Tibial artery (tissue), 4 donors: ENCODE measurements at regions not wholly inside any gene's neighbourhood (a gene's known extent, or its start where the extent isn't known, plus 50 kb on each side); places are given as distances from the start of the nearest gene placed in this dataset.

Source experiments
- DNase-seq, 2 donors: peaks; one replicate each; pipeline ENCODE4 v3.0.0-alpha.2; 2019
- H3K27ac ChIP-seq, 2 donors: fragments of 200-600 bp; sonication (generic) in 1 of 2; 1 replicate in 1 of 2; 2 replicates in 1 of 2; pipeline ENCODE4 v1.5.1; 2018 to 2019; ENCODE audit warnings: mild to moderate bottlenecking in 1 of 2
- H3K27me3 ChIP-seq, 2 donors: fragments of 200-600 bp; sonication (generic) in 1 of 2; one replicate each; pipeline versions ENCODE4 v1.5.1 to v1.6.0; 2016 to 2019
- H3K36me3 ChIP-seq, 3 donors: fragments of 200-600 bp; sonication (generic) in 2 of 3; one replicate each; pipeline ENCODE4 v1.5.1; 2016 to 2019; ENCODE audit warnings: mild to moderate bottlenecking in 2 of 3
- H3K4me1 ChIP-seq, 4 donors: fragments of 200-600 bp; sonication (generic) in 2 of 4; 1 replicate in 3 of 4; 2 replicates in 1 of 4; pipeline ENCODE4 v1.5.1; 2016 to 2019
- H3K4me3 ChIP-seq, 2 donors: fragments of 200-600 bp; sonication (generic) in 1 of 2; 1 replicate in 1 of 2; 2 replicates in 1 of 2; pipeline ENCODE4 v1.5.1; 2018 to 2019; ENCODE audit warnings: mild to moderate bottlenecking in 2 of 2
- H3K9me3 ChIP-seq, 3 donors: fragments of 200-600 bp; sonication (generic) in 1 of 3; one replicate each; pipeline ENCODE4 v1.5.1; 2016 to 2019
- intact Hi-C: fragments of 100-400 bp; cut with DNase I; formaldehyde crosslinking; loops from one replicate; pipeline ENCODE4 v1.15.0; 2023; ENCODE audit warnings: low total_unique reads
- TF ChIP-seq, protein P1 (sequence below), 2 experiments: fragments of 200-600 bp in 1 of 2; fragments of 450-650 bp in 1 of 2; IDR thresholded peaks; one replicate each; pipeline ENCODE4 v1.5.1; 2017 to 2019; ENCODE audit warnings: antibody characterized with exemption in 2 of 2, mild to moderate bottlenecking in 1 of 2, moderate library complexity in 1 of 2

DNA sequence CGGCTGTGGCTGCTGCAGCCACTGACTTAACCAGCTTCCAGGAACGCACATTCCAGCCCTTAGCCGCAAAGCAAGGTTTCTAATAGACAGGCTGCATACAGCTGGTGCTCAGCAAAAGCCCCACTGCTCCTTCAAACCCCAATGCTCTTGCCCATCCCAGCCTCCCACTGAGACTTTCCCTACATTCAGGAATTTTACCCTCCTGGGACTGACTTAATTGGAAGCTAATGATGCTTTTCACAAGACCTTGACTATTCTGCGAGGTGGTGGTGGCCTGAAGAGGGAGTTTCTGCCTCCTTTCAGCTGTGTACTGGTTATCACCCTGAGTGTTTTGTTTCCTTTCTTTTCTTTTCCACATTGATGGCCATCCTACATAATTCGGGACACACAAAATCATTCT lies 164.9 kb upstream of the IRX1 start:
- H3K4me1 ChIP-seq = no peaks in the 10 kb centered on the region
- no peak overlapping the region for H3K4me3 ChIP-seq
- peaks cover 0 to 5% of the 10 kb centered on the region in 2 donors for H3K27me3 ChIP-seq
- DNase-seq = no peak
- no peak overlapping the region for H3K27ac ChIP-seq
- TF ChIP-seq, protein P1, sequence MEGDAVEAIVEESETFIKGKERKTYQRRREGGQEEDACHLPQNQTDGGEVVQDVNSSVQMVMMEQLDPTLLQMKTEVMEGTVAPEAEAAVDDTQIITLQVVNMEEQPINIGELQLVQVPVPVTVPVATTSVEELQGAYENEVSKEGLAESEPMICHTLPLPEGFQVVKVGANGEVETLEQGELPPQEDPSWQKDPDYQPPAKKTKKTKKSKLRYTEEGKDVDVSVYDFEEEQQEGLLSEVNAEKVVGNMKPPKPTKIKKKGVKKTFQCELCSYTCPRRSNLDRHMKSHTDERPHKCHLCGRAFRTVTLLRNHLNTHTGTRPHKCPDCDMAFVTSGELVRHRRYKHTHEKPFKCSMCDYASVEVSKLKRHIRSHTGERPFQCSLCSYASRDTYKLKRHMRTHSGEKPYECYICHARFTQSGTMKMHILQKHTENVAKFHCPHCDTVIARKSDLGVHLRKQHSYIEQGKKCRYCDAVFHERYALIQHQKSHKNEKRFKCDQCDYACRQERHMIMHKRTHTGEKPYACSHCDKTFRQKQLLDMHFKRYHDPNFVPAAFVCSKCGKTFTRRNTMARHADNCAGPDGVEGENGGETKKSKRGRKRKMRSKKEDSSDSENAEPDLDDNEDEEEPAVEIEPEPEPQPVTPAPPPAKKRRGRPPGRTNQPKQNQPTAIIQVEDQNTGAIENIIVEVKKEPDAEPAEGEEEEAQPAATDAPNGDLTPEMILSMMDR (IDR thresholded peaks at IDR 0.05) = no peak
- no peaks in the 10 kb centered on the region for H3K9me3 ChIP-seq
- intact Hi-C loops = no loop called here
- H3K36me3 ChIP-seq = no peaks in the 10 kb centered on the region

DNA sequence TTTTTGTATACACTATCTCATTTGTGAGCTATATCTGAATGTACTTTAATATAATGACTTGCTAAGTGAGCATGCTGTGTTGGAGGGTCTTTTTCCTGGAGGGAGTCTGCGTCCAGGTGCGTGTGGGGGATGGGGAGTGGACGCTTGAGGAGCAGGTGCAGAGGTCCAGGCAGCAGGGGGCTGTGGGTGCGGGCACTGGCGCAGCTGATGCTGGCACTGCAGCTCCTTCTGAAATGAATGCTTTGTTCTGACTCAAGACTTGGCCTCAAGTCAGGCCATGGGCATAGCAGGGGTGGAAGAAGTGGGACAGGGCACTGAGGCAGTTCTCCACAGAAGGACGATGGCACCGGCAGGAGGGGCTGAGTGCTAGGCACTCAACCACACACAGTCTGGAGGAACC lies 165.7 kb upstream of the IRX1 start:
- intact Hi-C loops = no loop called here
- Histone ChIP-seq H3K27ac (no peak overlapping the region), H3K36me3 (no peaks in the 10 kb centered on the region), H3K4me3 (no peak overlapping the region), H3K9me3 (no peaks in the 10 kb centered on the region), H3K4me1 (no peaks in the 10 kb centered on the region), H3K27me3 (peaks cover 0 to 5% of the 10 kb centered on the region in 2 donors)
- TF ChIP-seq, protein P1 (IDR thresholded peaks at IDR 0.05) = no peak
- DNase-seq = no peak

GRCh38 chr5:3428334-3428733 lies 167.3 kb upstream of the IRX1 start:
- Histone ChIP-seq H3K4me3 (no peak overlapping the region), H3K9me3 (peaks cover 0 to 2% (median 0%) of the 10 kb centered on the region in 3 donors), H3K27ac (no peak overlapping the region), H3K4me1 (no peaks in the 10 kb centered on the region), H3K36me3 (no peaks in the 10 kb centered on the region), H3K27me3 (peaks cover 0 to 5% of the 10 kb centered on the region in 2 donors)
- no peak for DNase-seq
- intact Hi-C loops = no loop called here
- TF ChIP-seq, protein P1 (IDR thresholded peaks at IDR 0.05) = no peak

DNA sequence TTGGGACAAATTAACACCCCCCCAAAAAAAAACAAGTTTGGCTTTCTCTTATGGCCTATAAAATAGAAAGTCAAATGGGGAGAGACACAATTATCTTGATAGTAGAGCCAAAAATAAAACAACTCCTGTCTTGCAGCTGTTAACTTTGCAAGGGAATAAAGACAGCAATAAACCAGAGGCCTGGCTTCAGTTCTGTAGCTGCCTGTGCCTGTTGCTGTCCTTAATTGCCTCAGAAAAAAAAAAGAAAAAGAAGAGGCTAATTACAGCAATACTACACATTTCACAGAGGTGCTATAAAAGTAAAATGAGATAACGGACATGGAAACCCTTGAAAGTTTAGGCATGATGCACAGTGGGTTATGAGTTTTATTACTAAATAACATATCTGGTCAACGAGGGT lies 170.7 kb upstream of the IRX1 start:
- intact Hi-C loops = no loop called here
- no peaks in the 10 kb centered on the region for H3K4me1 ChIP-seq
- H3K27me3 ChIP-seq = peaks cover 0 to 1% of the 10 kb centered on the region in 2 donors
- H3K36me3 ChIP-seq = no peaks in the 10 kb centered on the region
- H3K9me3 ChIP-seq = peaks cover 0 to 4% (median 0%) of the 10 kb centered on the region in 3 donors
- TF ChIP-seq, protein P1 (IDR thresholded peaks at IDR 0.05) = no peak
- no peak for DNase-seq
- no peak overlapping the region for H3K4me3 ChIP-seq
- no peak overlapping the region for H3K27ac ChIP-seq

GRCh38 chr5:3417376-3417943 lies 178.2 kb upstream of the IRX1 start:
- Histone ChIP-seq H3K27ac (no peak overlapping the region), H3K9me3 (no peaks in the 10 kb centered on the region), H3K36me3 (no peaks in the 10 kb centered on the region), H3K4me1 (no peaks in the 10 kb centered on the region), H3K4me3 (no peak overlapping the region), H3K27me3 (no peaks in the 10 kb centered on the region)
- TF ChIP-seq, protein P1 (IDR thresholded peaks at IDR 0.05) = no peak
- DNase-seq = no peak
- intact Hi-C loops = no loop called here

DNA sequence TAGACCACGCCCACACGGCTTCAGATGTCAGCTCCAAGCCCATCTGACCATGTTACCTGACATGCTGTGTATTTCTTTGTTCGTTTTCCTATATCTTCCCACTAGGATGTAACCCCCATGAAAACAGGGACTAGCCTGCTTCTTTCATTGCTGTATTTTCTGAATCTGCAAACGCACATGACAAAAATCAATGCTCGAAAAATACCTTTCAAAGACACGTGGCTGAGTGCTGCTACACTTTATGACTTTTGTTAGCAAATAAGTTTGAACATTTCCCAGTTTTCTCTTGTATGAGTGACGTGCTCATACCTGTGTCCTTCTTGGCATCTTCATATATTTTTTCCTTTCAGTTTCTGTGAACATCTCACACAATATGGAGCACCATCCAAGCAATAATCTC lies 181.3 kb upstream of the IRX1 start:
- H3K4me3 ChIP-seq = no peak overlapping the region

More for the DNA sequence above, 181.3 kb upstream of the IRX1 start:
- Histone ChIP-seq H3K36me3 (no peaks in the 10 kb centered on the region), H3K4me1 (no peaks in the 10 kb centered on the region), H3K27me3 (no peaks in the 10 kb centered on the region), H3K27ac (no peak overlapping the region), H3K9me3 (no peaks in the 10 kb centered on the region)
- intact Hi-C loops = no loop called here
- TF ChIP-seq, protein P1 (IDR thresholded peaks at IDR 0.05) = no peak
- DNase-seq = no peak
